HUES64 (cell line): ENCODE measurements at regions not wholly inside any gene's neighbourhood (a gene's known extent, or its start where the extent isn't known, plus 50 kb on each side); places are given as distances from the start of the nearest gene placed in this dataset.

Experiments
- H3K27ac ChIP-seq: 2 replicates; pipeline ENCODE4 v1.7.0; 2013; ENCODE audit warnings: low read depth, low read length, inconsistent platforms
- H3K27me3 ChIP-seq: 2 replicates; pipeline ENCODE4 v1.6.1; 2013; ENCODE audit warnings: mild to moderate bottlenecking, low read length; ENCODE audit not compliant: insufficient read depth
- H3K36me3 ChIP-seq: 2 replicates; pipeline ENCODE4 v1.6.1; 2013; ENCODE audit warnings: mild to moderate bottlenecking, low read length; ENCODE audit not compliant: insufficient read depth
- H3K4me1 ChIP-seq: 2 replicates; pipeline ENCODE4 v1.6.1; 2013; ENCODE audit warnings: mild to moderate bottlenecking, low read length, moderate library complexity; ENCODE audit not compliant: insufficient read depth
- H3K4me3 ChIP-seq: 2 replicates; pipeline ENCODE4 v1.5.1; 2013; ENCODE audit warnings: mild to moderate bottlenecking, low read length, moderate library complexity
- H3K9ac ChIP-seq: 2 replicates; pipeline ENCODE4 v1.6.1; 2013; ENCODE audit warnings: mild to moderate bottlenecking, low read depth, low read length
- H3K9me3 ChIP-seq: 2 replicates; pipeline ENCODE4 v1.6.1; 2013; ENCODE audit warnings: low read depth, low read length; ENCODE audit not compliant: insufficient read depth
- WGBS: fragments of 150-250, 120-280 bp; methylation state at CpG from one replicate; pipeline ENCODE4 v1.1.7; 2013; ENCODE audit warnings: missing lambda C conversion rate; 5-methylcytosine and 5-hydroxymethylcytosine counted together

DNA sequence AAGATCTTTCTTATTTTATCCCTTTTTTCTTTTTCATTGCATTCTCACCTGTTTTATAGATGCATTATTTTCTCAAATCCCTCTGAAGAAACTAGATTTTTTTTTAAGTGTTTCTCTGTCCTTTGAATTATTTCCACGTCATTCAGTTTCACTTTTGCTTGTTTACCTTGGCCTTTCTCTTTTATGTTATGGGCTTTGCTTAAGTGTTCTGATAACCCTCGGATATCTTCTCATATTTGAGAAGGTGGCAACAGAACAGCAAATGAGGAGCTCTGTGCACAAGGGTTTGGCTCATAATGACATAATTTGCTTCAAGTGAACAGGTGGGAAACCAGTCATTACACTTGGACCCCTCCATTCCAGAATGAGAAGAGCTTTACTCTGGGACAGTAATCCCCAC, 111.9 kb downstream of the C1D start:
- peaks cover 7% of the 10 kb centered on the region; the same call in 1 of the 2 replicates for H3K4me1 ChIP-seq
- no peaks in the 10 kb centered on the region for H3K9me3 ChIP-seq
- no peaks in the 10 kb centered on the region for H3K27me3 ChIP-seq
- no peaks in the 10 kb centered on the region for H3K36me3 ChIP-seq
- 95% methylated on average over 1 of the region's 2 CpGs for WGBS
- H3K27ac ChIP-seq: no peak overlapping the region
- no peak overlapping the region for H3K4me3 ChIP-seq
- no peak overlapping the region for H3K9ac ChIP-seq

DNA sequence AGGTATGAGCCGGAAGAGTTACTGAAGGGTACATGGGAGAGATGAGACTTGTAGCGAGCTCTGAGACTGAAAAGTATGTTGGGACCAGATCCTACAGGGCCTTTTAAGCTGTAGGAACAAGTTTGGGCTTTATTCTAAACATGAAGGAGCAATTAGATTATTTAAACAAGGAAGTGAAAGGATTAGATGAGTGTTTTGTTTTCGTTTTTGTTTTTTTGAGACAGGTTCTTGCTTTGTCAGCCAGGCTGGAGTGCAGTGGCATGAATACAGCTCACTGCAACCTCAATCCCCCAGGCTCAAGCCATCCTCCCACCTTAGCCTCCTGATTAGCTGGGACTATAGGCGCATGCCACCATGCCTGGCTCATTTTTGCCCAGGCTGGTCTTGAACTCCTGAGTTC, 110.7 kb downstream of the C1D start:
- H3K36me3 ChIP-seq: no peaks in the 10 kb centered on the region
- WGBS: 92% methylated on average over 4 of the region's 4 CpGs
- no peaks in the 10 kb centered on the region for H3K27me3 ChIP-seq
- no peaks in the 10 kb centered on the region for H3K9me3 ChIP-seq
- H3K4me1 ChIP-seq: 0 out of 2 replicates have a peak, but pooled peaks cover under 1% of the 10 kb centered on the region
- H3K4me3 ChIP-seq: no peak overlapping the region
- H3K9ac ChIP-seq: no peak overlapping the region
- H3K27ac ChIP-seq: no peak overlapping the region

DNA sequence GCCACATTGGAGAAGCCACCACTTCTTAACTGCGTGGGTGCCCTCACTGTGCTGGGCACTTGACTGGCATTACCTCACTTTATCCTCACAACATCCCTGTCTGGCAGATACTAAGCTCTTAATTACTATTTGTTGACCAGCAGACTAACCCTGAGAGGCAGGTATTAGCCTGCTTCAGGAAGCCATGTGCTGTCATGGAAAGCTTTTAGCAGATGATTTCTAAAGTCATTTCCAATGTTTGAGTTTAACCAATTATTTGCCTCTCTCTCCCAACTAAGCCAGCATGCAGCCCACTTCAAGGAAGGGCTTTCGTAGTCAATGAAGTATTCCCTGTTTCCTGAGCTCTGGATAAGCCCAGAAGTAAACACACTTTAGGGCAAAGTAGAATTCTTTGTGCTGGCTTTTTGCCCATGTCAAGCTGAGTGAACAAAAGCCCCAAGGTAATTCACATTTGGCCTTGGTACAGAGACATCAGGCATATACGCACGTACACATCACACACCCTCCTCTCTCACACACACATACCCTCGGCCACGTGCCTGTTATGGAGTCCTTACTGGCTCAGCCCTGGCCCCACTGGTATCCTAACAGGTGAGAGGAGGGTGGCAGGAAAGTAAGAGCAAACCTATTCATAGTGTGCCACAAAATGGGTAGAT, 108.6 kb downstream of the C1D start:
- Histone ChIP-seq H3K36me3 (no peaks in the 10 kb centered on the region), H3K27me3 (no peaks in the 10 kb centered on the region), H3K4me1 (no peaks in the 10 kb centered on the region), H3K9me3 (no peaks in the 10 kb centered on the region), H3K9ac (no peak overlapping the region), H3K27ac (no peak overlapping the region), H3K4me3 (no peak overlapping the region)
- 87% methylated on average over 6 of the region's 6 CpGs for WGBS

DNA sequence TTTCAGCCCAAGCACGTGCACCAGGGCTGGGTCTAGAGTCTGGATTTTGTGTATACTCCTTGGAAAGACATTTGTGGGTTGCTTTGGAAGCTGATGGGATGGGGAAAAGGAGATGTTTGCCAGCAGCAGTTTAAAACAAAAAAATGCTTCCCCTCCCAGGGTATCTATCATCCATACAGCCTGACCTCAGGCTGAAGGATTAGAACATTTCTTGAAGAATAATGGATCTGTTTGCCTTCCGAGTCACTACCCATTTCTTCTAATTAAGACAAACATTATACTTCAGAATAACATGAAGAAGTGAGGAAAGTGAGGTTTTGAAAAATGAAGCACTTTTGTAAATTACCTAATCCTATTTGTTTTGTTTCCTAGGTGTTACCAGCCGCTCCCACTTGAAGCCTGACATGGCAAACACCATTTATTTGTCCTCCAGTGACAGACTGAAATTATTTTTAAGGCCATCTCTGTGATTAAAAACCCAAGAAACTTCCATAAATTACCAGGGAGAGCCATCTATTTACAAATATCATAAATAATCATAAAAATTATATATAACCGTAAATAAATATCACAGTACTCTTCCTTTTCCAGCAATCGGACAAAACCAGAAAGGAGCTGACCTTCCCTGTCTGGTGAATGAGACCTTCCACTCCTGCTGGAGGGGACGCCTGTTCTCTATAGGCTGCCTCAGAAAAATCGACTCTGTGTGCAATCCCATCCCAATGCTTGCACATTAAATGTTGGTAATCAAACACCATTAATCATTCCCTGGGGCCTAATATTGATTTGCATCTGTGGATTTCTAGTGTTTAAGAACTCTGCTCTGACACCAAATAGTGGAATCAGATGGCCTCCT, 106.8 kb downstream of the C1D start:
- 94% methylated on average over 6 of the region's 7 CpGs for WGBS
- H3K9me3 ChIP-seq: 0 out of 2 replicates have a peak, but pooled peaks cover 2% of the 10 kb centered on the region
- H3K36me3 ChIP-seq: no peaks in the 10 kb centered on the region
- no peak overlapping the region for H3K27ac ChIP-seq
- H3K4me3 ChIP-seq: no peak overlapping the region
- H3K4me1 ChIP-seq: no peaks in the 10 kb centered on the region
- no peaks in the 10 kb centered on the region for H3K27me3 ChIP-seq
- no peak overlapping the region for H3K9ac ChIP-seq

DNA sequence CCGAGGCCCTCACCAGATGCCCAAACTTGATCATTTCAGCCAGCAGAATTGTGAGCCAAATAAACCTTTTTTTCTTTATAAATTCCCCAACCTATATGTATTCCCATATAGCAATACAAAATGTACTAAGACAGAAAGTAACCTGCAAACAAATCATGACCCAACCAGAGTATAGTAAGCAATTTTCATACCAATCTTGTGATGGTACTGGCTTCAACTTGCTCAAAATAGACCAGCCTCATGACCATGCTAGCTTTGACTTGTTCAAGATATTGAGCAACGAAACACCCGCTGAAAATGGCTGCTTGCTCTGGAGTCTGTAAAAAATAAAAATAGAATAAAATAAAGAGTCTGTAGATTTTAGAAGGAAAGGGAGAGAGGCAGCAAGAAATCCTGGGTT, 97.6 kb downstream of the C1D start:
- Histone ChIP-seq H3K4me3 (no peak overlapping the region), H3K9ac (no peak overlapping the region), H3K27me3 (no peaks in the 10 kb centered on the region), H3K9me3 (peaks cover 6% of the 10 kb centered on the region; the same call in 1 of the 2 replicates), H3K4me1 (no peaks in the 10 kb centered on the region), H3K27ac (no peak overlapping the region), H3K36me3 (no peaks in the 10 kb centered on the region)
- 93% methylated on average over 3 of the region's 3 CpGs for WGBS

GRCh38 chr2:67970071-67970470, 92.7 kb downstream of the C1D start:
- Histone ChIP-seq H3K4me1 (no peaks in the 10 kb centered on the region), H3K27me3 (no peaks in the 10 kb centered on the region), H3K36me3 (no peaks in the 10 kb centered on the region), H3K27ac (no peak overlapping the region), H3K9ac (no peak overlapping the region), H3K9me3 (no peaks in the 10 kb centered on the region), H3K4me3 (no peak overlapping the region)

GRCh38 chr2:67970542-67970941, 92.3 kb downstream of the C1D start:
- no peaks in the 10 kb centered on the region for H3K27me3 ChIP-seq
- H3K4me3 ChIP-seq: no peak overlapping the region
- WGBS: 99% methylated on average over 2 of the region's 3 CpGs
- no peaks in the 10 kb centered on the region for H3K36me3 ChIP-seq
- no peaks in the 10 kb centered on the region for H3K9me3 ChIP-seq
- no peaks in the 10 kb centered on the region for H3K4me1 ChIP-seq
- H3K27ac ChIP-seq: no peak overlapping the region
- H3K9ac ChIP-seq: no peak overlapping the region

GRCh38 chr2:67974559-67975430, 88.0 kb downstream of the C1D start:
- Histone ChIP-seq H3K4me3 (no peak overlapping the region), H3K27ac (no peak overlapping the region), H3K27me3 (no peaks in the 10 kb centered on the region), H3K9me3 (0 out of 2 replicates have a peak, but pooled peaks cover 4% of the 10 kb centered on the region), H3K36me3 (no peaks in the 10 kb centered on the region), H3K4me1 (no peaks in the 10 kb centered on the region), H3K9ac (no peak overlapping the region)
- 91% methylated on average over 7 of the region's 7 CpGs for WGBS

- H3K27ac ChIP-seq: no peak overlapping the region
- H3K27me3 ChIP-seq: no peaks in the 10 kb centered on the region
- no peak overlapping the region for H3K4me3 ChIP-seq
- H3K36me3 ChIP-seq: no peaks in the 10 kb centered on the region
- no peak overlapping the region for H3K9ac ChIP-seq
- WGBS: 95% methylated on average over 1 of the region's 1 CpG
- no peaks in the 10 kb centered on the region for H3K4me1 ChIP-seq
- H3K9me3 ChIP-seq: peaks cover 16% of the 10 kb centered on the region; the same call in 1 of the 2 replicates
Measured at GRCh38 chr2:67977464-67977863, 85.3 kb downstream of the C1D start.

DNA sequence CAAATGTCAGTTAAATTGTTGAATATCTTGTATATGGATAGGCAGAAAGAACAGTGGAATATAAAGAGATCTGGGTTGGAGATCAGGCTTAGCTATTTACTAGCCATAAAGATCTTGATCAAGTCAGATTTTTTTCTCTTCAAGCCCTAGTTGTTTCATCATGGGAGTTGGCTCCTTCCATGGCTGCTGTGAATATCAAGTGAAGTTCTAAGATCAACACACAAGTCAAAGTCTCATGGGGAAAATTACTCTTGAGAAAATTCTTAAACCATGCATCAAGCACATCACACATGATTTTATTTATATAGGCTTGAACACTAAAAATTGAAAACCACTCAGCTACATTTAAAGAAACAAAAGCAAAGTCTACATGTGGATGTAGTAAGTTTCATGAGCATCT, 79.8 kb downstream of the C1D start:
- H3K4me1 ChIP-seq: no peaks in the 10 kb centered on the region
- no peak overlapping the region for H3K9ac ChIP-seq
- H3K4me3 ChIP-seq: no peak overlapping the region

DNA sequence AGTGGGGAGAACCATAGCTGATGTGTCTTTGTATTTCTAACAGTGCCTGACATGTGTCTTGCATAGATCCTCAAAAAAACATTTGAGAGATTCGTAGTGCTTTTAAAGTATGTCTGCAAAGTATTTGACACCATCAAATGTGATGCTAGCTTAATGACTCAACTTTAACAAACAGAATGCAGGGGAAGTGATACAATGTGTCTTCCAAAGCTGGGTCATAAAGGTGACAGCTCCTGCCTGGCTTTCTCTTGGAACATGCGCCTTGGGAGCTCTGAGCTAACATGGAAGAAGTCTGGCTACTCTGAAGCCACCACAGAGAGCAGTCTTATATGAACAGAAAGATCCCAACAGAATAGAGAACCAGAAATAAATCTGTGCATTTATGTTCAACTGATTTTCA, 78.2 kb downstream of the C1D start:
- no peaks in the 10 kb centered on the region for H3K36me3 ChIP-seq
- H3K9me3 ChIP-seq: peaks cover 12% of the 10 kb centered on the region; the same call in 1 of the 2 replicates
- 91% methylated on average over 2 of the region's 2 CpGs for WGBS
- no peak overlapping the region for H3K9ac ChIP-seq
- H3K27me3 ChIP-seq: no peaks in the 10 kb centered on the region
- H3K4me3 ChIP-seq: no peak overlapping the region
- H3K27ac ChIP-seq: no peak overlapping the region
- H3K4me1 ChIP-seq: no peaks in the 10 kb centered on the region

More for the DNA sequence above, 79.8 kb downstream of the C1D start:
- H3K36me3 ChIP-seq: no peaks in the 10 kb centered on the region
- no peak overlapping the region for H3K27ac ChIP-seq
- peaks cover 16% of the 10 kb centered on the region; the same call in 1 of the 2 replicates for H3K9me3 ChIP-seq
- no peaks in the 10 kb centered on the region for H3K27me3 ChIP-seq
